Muscle layer of duodenum (tissue), 2 donors: ENCODE measurements at regions not wholly inside any gene's neighbourhood (a gene's known extent, or its start where the extent isn't known, plus 50 kb on each side); places are given as distances from the start of the nearest gene placed in this dataset.
A peak's percentile ranks its signal among the peaks of the same experiment; 100 is the strongest.

Source experiments
- H3K27ac ChIP-seq: one replicate; pipeline ENCODE4 v1.7.0; 2013; ENCODE audit warnings: mild to moderate bottlenecking, low read length
- H3K27me3 ChIP-seq: one replicate; pipeline ENCODE4 v1.7.0; 2013; ENCODE audit warnings: low read depth, mild to moderate bottlenecking, control low read depth, low read length
- H3K36me3 ChIP-seq, 2 donors: one replicate each; pipeline ENCODE4 v1.7.0; 2013; ENCODE audit warnings: low read length in 2 of 2, control low read depth in 1 of 2, mild to moderate bottlenecking in 1 of 2; ENCODE audit not compliant: insufficient read depth in 2 of 2, control insufficient read depth in 1 of 2
- H3K4me1 ChIP-seq, 2 donors: one replicate each; pipeline ENCODE4 v1.7.0; 2013; ENCODE audit warnings: low read length in 2 of 2, mild to moderate bottlenecking in 2 of 2, control low read depth in 1 of 2, moderate library complexity in 1 of 2; ENCODE audit not compliant: insufficient read depth in 2 of 2, control insufficient read depth in 1 of 2
- H3K4me3 ChIP-seq, 2 donors: one replicate each; pipeline ENCODE4 v1.7.0; 2013; ENCODE audit warnings: low read length in 2 of 2, low read depth in 1 of 2, mild to moderate bottlenecking in 1 of 2
- H3K9me3 ChIP-seq, 2 donors: one replicate each; pipeline ENCODE4 v1.7.0; 2013; ENCODE audit warnings: low read length in 2 of 2, control low read depth in 1 of 2, mild to moderate bottlenecking in 1 of 2; ENCODE audit not compliant: control insufficient read depth in 1 of 2
- donor health status: healthy.

DNA sequence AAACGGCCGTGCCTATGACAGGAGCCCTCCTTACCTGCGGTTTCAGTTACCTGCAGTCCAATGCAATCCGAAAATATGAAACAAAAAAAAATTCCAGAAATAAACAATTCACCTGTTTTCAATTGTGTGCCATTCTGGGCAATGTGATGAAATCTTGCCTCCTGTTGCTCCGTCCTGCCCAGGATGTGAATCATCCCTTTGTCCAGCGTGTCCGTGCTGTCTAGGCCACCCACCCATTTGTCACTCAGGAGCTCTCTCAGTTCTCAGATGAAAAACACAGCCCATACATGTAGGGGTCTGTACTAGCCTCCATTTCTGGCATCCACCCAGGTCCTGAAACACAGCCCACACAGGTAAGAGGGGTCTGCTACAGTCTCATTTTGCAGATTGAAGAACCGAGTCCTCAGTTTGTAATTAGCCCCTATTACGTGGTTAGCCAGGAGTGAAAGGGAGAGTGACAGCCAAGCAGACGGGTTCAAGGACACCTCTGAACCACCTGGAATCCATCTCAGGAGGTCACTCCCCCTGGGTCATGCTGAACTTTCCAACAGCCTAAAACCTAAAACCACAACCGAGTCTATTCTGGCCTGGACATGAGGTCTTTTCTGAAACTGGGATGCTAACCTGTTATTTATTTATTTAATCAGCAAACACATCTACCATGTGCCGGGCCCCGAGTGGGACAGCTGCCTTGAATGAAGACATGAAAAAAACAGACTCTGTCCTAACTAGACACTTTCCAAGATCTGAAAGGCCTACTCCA is 317.2 kb downstream of the SHANK2 start:
- H3K36me3 ChIP-seq = no peaks in the 10 kb centered on the region
- H3K27ac ChIP-seq = no peak overlapping the region
- no peak overlapping the region for H3K4me3 ChIP-seq
- no peaks in the 10 kb centered on the region for H3K27me3 ChIP-seq
- H3K4me1 ChIP-seq = no peaks in the 10 kb centered on the region
- peaks cover 0 to under 1% of the 10 kb centered on the region in 2 donors for H3K9me3 ChIP-seq

GRCh38 chr11:70942593-70942992 is 309.8 kb downstream of the SHANK2 start:
- Histone ChIP-seq H3K4me3 (peak overlapping the region; percentile 22 to 25), H3K36me3 (no peaks in the 10 kb centered on the region), H3K27ac (no peak overlapping the region), H3K27me3 (no peaks in the 10 kb centered on the region), H3K4me1 (no peaks in the 10 kb centered on the region), H3K9me3 (peaks cover 8 to 40% of the 10 kb centered on the region in 2 donors)

- Histone ChIP-seq H3K4me1 (no peaks in the 10 kb centered on the region), H3K36me3 (no peaks in the 10 kb centered on the region), H3K27me3 (no peaks in the 10 kb centered on the region), H3K4me3 (no peak overlapping the region), H3K9me3 (peaks cover 8 to 40% of the 10 kb centered on the region in 2 donors), H3K27ac (no peak overlapping the region)
These were observed 308.2 kb downstream of the SHANK2 start for GRCh38 chr11:70944141-70944540.

GRCh38 chr11:70944636-70945035 is 307.7 kb downstream of the SHANK2 start:
- H3K27ac ChIP-seq = no peak overlapping the region
- peaks cover 8 to 40% of the 10 kb centered on the region in 2 donors for H3K9me3 ChIP-seq
- H3K27me3 ChIP-seq = no peaks in the 10 kb centered on the region
- no peaks in the 10 kb centered on the region for H3K36me3 ChIP-seq
- no peak overlapping the region for H3K4me3 ChIP-seq
- no peaks in the 10 kb centered on the region for H3K4me1 ChIP-seq

GRCh38 chr11:70948398-70948797 is 304.0 kb downstream of the SHANK2 start:
- H3K27ac ChIP-seq = no peak overlapping the region
- no peaks in the 10 kb centered on the region for H3K36me3 ChIP-seq
- no peaks in the 10 kb centered on the region for H3K27me3 ChIP-seq
- H3K9me3 ChIP-seq = peaks cover 0 to 18% of the 10 kb centered on the region in 2 donors
- no peak overlapping the region for H3K4me3 ChIP-seq
- H3K4me1 ChIP-seq = no peaks in the 10 kb centered on the region

DNA sequence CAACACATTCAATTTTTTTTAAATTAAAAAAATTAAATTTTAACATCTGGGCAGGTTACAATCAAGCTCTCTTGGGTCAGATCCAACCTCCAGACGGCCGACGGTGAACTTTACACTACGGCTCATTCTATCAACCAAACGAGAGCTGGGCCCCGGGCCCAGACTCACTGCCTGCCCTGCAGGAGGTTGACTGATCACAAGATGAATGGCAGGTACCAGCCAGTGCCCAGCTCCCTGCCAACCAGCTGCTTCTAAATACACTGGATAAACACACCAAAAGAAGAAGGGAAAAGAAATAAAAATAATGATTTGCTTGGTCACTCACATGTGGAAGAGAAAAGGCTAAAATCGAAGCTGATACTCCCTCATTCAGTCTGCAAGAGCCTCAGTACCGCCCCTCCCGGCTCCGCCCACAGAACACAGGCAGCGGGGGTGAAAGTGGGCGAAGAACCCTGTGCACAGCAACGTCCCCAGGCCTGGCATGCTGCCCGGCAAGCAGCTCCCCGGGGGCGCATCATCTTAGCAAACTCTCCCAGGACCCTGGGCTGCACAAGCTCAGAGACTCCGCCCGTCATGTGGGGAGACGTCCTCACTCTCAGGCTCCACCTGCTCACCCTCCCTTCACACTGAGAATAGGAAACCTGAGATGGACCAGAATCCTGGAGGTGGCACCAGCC is 303.4 kb downstream of the SHANK2 start:
- peaks cover 0 to 14% of the 10 kb centered on the region in 2 donors for H3K9me3 ChIP-seq
- no peak overlapping the region for H3K4me3 ChIP-seq
- no peak overlapping the region for H3K27ac ChIP-seq
- no peaks in the 10 kb centered on the region for H3K4me1 ChIP-seq
- H3K27me3 ChIP-seq = no peaks in the 10 kb centered on the region
- H3K36me3 ChIP-seq = no peaks in the 10 kb centered on the region

DNA sequence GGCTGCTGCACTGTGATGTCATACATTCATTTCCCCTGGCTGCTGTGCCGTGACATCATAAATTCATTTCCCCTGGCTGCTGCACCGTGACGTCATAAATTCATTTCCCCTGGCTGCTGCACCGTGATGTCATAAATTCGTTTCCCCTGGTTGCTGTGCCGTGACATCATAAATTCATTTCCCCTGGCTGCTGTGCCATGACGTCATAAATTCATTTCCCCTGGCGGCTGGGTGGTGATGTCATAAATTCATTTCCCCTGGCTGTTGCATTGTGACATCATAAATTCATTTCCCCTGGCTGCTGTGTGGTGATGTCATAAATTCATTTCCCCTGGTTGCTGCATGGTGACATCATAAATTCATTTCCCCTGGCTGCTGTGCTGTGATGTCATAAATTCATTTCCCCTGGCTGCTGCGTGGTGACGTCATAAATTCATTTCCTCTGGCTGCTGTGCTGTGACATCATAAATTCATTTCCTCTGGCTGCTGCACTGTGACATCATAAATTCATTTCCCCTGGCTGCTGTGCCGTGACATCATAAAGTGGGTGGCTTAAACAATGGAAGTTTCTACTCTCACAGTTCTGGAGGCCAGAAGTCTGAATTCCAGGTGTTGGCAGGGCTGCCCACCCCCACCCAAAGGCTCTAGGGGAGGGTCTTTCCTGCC is 301.1 kb downstream of the SHANK2 start:
- no peaks in the 10 kb centered on the region for H3K36me3 ChIP-seq
- H3K9me3 ChIP-seq = peaks cover 0 to 6% of the 10 kb centered on the region in 2 donors
- no peak overlapping the region for H3K4me3 ChIP-seq
- no peak overlapping the region for H3K27ac ChIP-seq
- no peaks in the 10 kb centered on the region for H3K27me3 ChIP-seq
- H3K4me1 ChIP-seq = no peaks in the 10 kb centered on the region

GRCh38 chr11:70952191-70952590 is 300.2 kb downstream of the SHANK2 start:
- Histone ChIP-seq H3K4me1 (no peaks in the 10 kb centered on the region), H3K36me3 (no peaks in the 10 kb centered on the region), H3K27ac (no peak overlapping the region)

GRCh38 chr11:70953720-70954119 is 298.7 kb downstream of the SHANK2 start:
- Histone ChIP-seq H3K36me3 (no peaks in the 10 kb centered on the region), H3K27ac (no peak overlapping the region), H3K27me3 (no peaks in the 10 kb centered on the region), H3K4me1 (no peaks in the 10 kb centered on the region), H3K4me3 (no peak overlapping the region), H3K9me3 (peaks cover 0 to 4% of the 10 kb centered on the region in 2 donors)

More at GRCh38 chr11:70952191-70952590, 300.2 kb downstream of the SHANK2 start:
- no peaks in the 10 kb centered on the region for H3K27me3 ChIP-seq
- peaks cover 0 to 4% of the 10 kb centered on the region in 2 donors for H3K9me3 ChIP-seq
- H3K4me3 ChIP-seq = no peak overlapping the region

DNA sequence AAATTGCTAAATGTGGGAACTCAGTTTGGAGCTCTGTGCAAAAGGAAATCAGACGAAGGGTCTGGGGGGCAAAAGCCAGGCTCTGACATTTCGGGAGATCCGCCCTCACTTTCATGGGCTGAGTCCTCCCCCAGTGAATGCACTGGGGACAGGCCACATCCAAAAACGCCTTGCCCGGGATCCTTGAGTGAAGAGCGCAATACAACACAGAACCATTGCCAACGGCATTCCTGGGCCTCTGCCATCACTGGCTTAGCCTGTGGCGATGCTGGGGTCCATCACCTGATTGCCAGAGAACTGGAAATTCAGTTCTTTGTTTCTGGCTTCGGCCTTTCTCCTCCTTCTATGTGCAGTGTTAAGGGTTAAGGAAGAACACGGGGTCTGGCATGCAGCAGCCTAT is 297.9 kb downstream of the SHANK2 start:
- H3K27ac ChIP-seq = no peak overlapping the region
- no peaks in the 10 kb centered on the region for H3K36me3 ChIP-seq
- H3K9me3 ChIP-seq = peaks cover 0 to 4% of the 10 kb centered on the region in 2 donors
- H3K4me1 ChIP-seq = no peaks in the 10 kb centered on the region
- H3K4me3 ChIP-seq = no peak overlapping the region
- no peaks in the 10 kb centered on the region for H3K27me3 ChIP-seq
